H1 (cell line): ENCODE measurements at regions not wholly inside any gene's neighbourhood (a gene's known extent, or its start where the extent isn't known, plus 50 kb on each side); places are given as distances from the start of the nearest gene placed in this dataset.

Experiments used
- CTCF ChIA-PET: fragments of 300-600 bp; sonication (Branson Sonifier 250); formaldehyde crosslinking; loops from one replicate; lab custom pipeline; 2021; ENCODE audit not compliant: partially characterized antibody; lab: Charles Lee
- POLR2A ChIA-PET: fragments of 300-600 bp; sonication (Branson Sonifier 250); formaldehyde crosslinking; loops from one replicate; lab custom pipeline; 2021; ENCODE audit warnings: inconsistent platforms; ENCODE audit not compliant: partially characterized antibody; lab: Charles Lee
- DNase-seq, 2 experiments: peaks; one replicate each; pipeline versions ENCODE4 v3.0.0 to v3.0.0-alpha.2; 2010 to 2022; ENCODE audit warnings: low spot score in 2 of 2, low read depth in 1 of 2, mixed read lengths in 1 of 2
- FAIRE-seq: peaks from 2 replicates; lab custom pipeline; 2011; peaks lifted over from hg19 to GRCh38; lab: Jason Lieb, UNC
- H2AFZ ChIP-seq: 2 replicates; pipeline ENCODE4 v1.8.1; 2012; ENCODE audit warnings: low read length, inconsistent platforms
- H2AK5ac ChIP-seq: 2 replicates; pipeline ENCODE4 v1.6.1; 2013; ENCODE audit warnings: low read depth, low read length
- H2BK120ac ChIP-seq: replicated peaks from 2 replicates; pipeline ENCODE3; 2013; ENCODE audit warnings: low read depth, low read length, inconsistent platforms
- H2BK12ac ChIP-seq: 2 replicates; pipeline ENCODE4 v1.6.1; 2013; ENCODE audit warnings: low read depth, low read length
- H2BK15ac ChIP-seq: 2 replicates; pipeline ENCODE4 v1.6.1; 2013; ENCODE audit warnings: low read length
- H2BK20ac ChIP-seq: 2 replicates; pipeline ENCODE4 v1.6.1; 2013; ENCODE audit warnings: low read length
- H2BK5ac ChIP-seq: 2 replicates; pipeline ENCODE4 v1.6.1; 2013; ENCODE audit warnings: low read depth, low read length
- H3K14ac ChIP-seq: 2 replicates; pipeline ENCODE4 v1.6.1; 2013; ENCODE audit warnings: inconsistent platforms; ENCODE audit not compliant: insufficient read length
- H3K18ac ChIP-seq: 2 replicates; pipeline ENCODE4 v1.6.1; 2013; ENCODE audit warnings: low read length; ENCODE audit errors: extremely low read depth
- H3K23ac ChIP-seq: 2 replicates; pipeline ENCODE4 v1.6.1; 2013; ENCODE audit warnings: inconsistent platforms; ENCODE audit not compliant: insufficient read length
- H3K23me2 ChIP-seq: 2 replicates; pipeline ENCODE4 v1.6.1; 2013; ENCODE audit warnings: low read depth, low read length
- H3K27ac ChIP-seq: 2 replicates; pipeline ENCODE4 v1.6.1; 2011; ENCODE audit warnings: low read depth, low read length, inconsistent platforms
- H3K27me3 ChIP-seq, 4 experiments: replicated peaks in 1 of 4; 1 replicate in 1 of 4; 2 replicates in 3 of 4; pipeline versions ENCODE4 v1.6.1 to v1.8.1; 2011 to 2013; ENCODE audit warnings: low read length in 3 of 4, mild to moderate bottlenecking in 3 of 4, inconsistent platforms in 2 of 4, mixed read lengths in 2 of 4, moderate library complexity in 1 of 4; ENCODE audit not compliant: control insufficient read depth in 3 of 4, insufficient read depth in 3 of 4; ENCODE audit errors: extremely low read depth in 1 of 4
- H3K36me3 ChIP-seq, 4 experiments: 2 replicates each; pipeline versions ENCODE4 v1.6.1 to v1.8.1; 2011 to 2013; ENCODE audit warnings: mild to moderate bottlenecking in 4 of 4, low read length in 3 of 4, moderate library complexity in 2 of 4, control low read depth in 1 of 4, inconsistent platforms in 1 of 4; ENCODE audit not compliant: insufficient read depth in 4 of 4, control insufficient read depth in 2 of 4
- H3K4ac ChIP-seq: replicated peaks from 2 replicates; pipeline ENCODE3; 2013; ENCODE audit warnings: low read length, low read depth, mixed read lengths, inconsistent platforms; ENCODE audit not compliant: insufficient read length
- H3K4me1 ChIP-seq, 4 experiments: replicated peaks in 1 of 4; 1 replicate in 1 of 4; 2 replicates in 3 of 4; pipeline versions ENCODE4 v1.6.1 to v1.8.1; 2011 to 2013; ENCODE audit warnings: low read length in 3 of 4, inconsistent platforms in 2 of 4, mixed read lengths in 1 of 4; ENCODE audit not compliant: insufficient read depth in 4 of 4, control insufficient read depth in 3 of 4
- H3K4me2 ChIP-seq, 2 experiments: 2 replicates each; pipeline versions ENCODE4 v1.6.1 to v1.8.1; 2011 to 2013; ENCODE audit warnings: low read depth in 2 of 2, low read length in 2 of 2, control low read depth in 1 of 2, inconsistent platforms in 1 of 2, mild to moderate bottlenecking in 1 of 2; ENCODE audit not compliant: insufficient read depth in 1 of 2
- H3K4me3 ChIP-seq, 4 experiments: fragments of 200-600, 300-600 bp in 1 of 4; sonication (generic), shearing (Covaris generic), sonication (Bioruptor Twin) in 1 of 4; 2 replicates each; pipeline versions ENCODE4 v1.5.1 to v1.8.1; 2011 to 2016; ENCODE audit warnings: low read length in 4 of 4, low read depth in 3 of 4, control low read depth in 2 of 4, inconsistent platforms in 2 of 4, mild to moderate bottlenecking in 2 of 4, mixed read lengths in 1 of 4, moderate library complexity in 1 of 4; ENCODE audit not compliant: insufficient read depth in 2 of 4; ENCODE audit errors: extremely low read depth in 1 of 4
- H3K56ac ChIP-seq: replicated peaks from 2 replicates; pipeline ENCODE3; 2013; ENCODE audit warnings: low read depth, mild to moderate bottlenecking, mixed read lengths, low read length, inconsistent platforms; ENCODE audit not compliant: insufficient read length
- H3K79me1 ChIP-seq: 2 replicates; pipeline ENCODE4 v1.6.1; 2013; ENCODE audit warnings: low read depth, low read length, control low read depth
- H3K79me2 ChIP-seq, 2 experiments: 2 replicates each; pipeline versions ENCODE4 v1.6.1 to v1.8.1; 2012 to 2013; ENCODE audit warnings: low read length in 2 of 2, mild to moderate bottlenecking in 2 of 2, inconsistent platforms in 1 of 2; ENCODE audit not compliant: insufficient read depth in 2 of 2, control insufficient read depth in 1 of 2
- H3K9ac ChIP-seq, 4 experiments: replicated peaks in 1 of 4; 1 replicate in 1 of 4; 2 replicates in 3 of 4; pipeline versions ENCODE4 v1.6.1 to v1.8.1; 2011 to 2013; ENCODE audit warnings: low read depth in 3 of 4, low read length in 3 of 4, control low read depth in 2 of 4, mild to moderate bottlenecking in 2 of 4, moderate library complexity in 2 of 4, inconsistent platforms in 1 of 4; ENCODE audit errors: extremely low read depth in 1 of 4
- H3K9me3 ChIP-seq, 2 experiments: 2 replicates each; pipeline versions ENCODE4 v1.6.1 to v1.8.1; 2012 to 2013; ENCODE audit warnings: mild to moderate bottlenecking in 2 of 2, moderate library complexity in 2 of 2, control low read depth in 1 of 2, inconsistent platforms in 1 of 2, low read depth in 1 of 2, low read length in 1 of 2, mixed read lengths in 1 of 2; ENCODE audit not compliant: insufficient read depth in 2 of 2
- H4K20me1 ChIP-seq, 2 experiments: replicated peaks in 1 of 2; 2 replicates each; pipeline versions ENCODE3 to v1.8.1; 2011 to 2013; ENCODE audit warnings: inconsistent platforms in 2 of 2, low read length in 2 of 2, mild to moderate bottlenecking in 1 of 2; ENCODE audit not compliant: insufficient read depth in 2 of 2, control insufficient read depth in 1 of 2
- H4K5ac ChIP-seq: 2 replicates; pipeline ENCODE4 v1.6.1; 2013; ENCODE audit warnings: low read length, low read depth, mixed read lengths, inconsistent platforms; ENCODE audit not compliant: insufficient read length
- H4K8ac ChIP-seq: 2 replicates; pipeline ENCODE4 v1.8.0; 2013; ENCODE audit warnings: mild to moderate bottlenecking, moderate library complexity, low read length, inconsistent platforms; ENCODE audit not compliant: insufficient read depth; ENCODE audit errors: extremely low read depth
- H4K91ac ChIP-seq: replicated peaks from 2 replicates; pipeline ENCODE3; 2013; ENCODE audit warnings: low read length, mixed read lengths, inconsistent platforms; ENCODE audit not compliant: insufficient read length
- CHD1 ChIP-seq: IDR thresholded peaks from 2 replicates; pipeline ENCODE4 v1.6.1; 2012; ENCODE audit warnings: low read depth, low read length, improper control_type of control experiment
- CTBP2 ChIP-seq: IDR thresholded peaks from 2 replicates; pipeline ENCODE4 v1.7.0; 2011; ENCODE audit warnings: borderline replicate concordance, mild to moderate bottlenecking, moderate library complexity, mixed read lengths, low read length; ENCODE audit not compliant: insufficient read depth, insufficient read length
- WGBS, 2 experiments: shearing (Covaris generic) in 1 of 2; methylation state at CpG; one replicate each; pipeline versions ENCODE4 v1.1.6 to v1.1.7; 2013 to 2015; ENCODE audit warnings: low lambda C conversion rate in 2 of 2, mixed read lengths in 2 of 2, inconsistent platforms in 1 of 2, low coverage in 1 of 2, missing lambda C conversion rate in 1 of 2; ENCODE audit not compliant: insufficient replicate concordance in 2 of 2, insufficient coverage in 1 of 2, insufficient read length in 1 of 2; ENCODE audit errors: extremely low coverage in 1 of 2, missing lambda C conversion rate in 1 of 2; 5-methylcytosine and 5-hydroxymethylcytosine counted together

GRCh38 chr18:22542406-22542835, 124.7 kb upstream of the CTAGE1 start:
- no peak overlapping the region for H3K27ac ChIP-seq

More at GRCh38 chr18:22542406-22542835, 124.7 kb upstream of the CTAGE1 start:
- Histone ChIP-seq H2AFZ (no peak overlapping the region), H3K27me3 (no peaks in the 10 kb centered on the region), H4K8ac (no peak overlapping the region), H2BK12ac (no peak overlapping the region), H2BK20ac (no peak overlapping the region), H2AK5ac (no peak overlapping the region), H3K23ac (no peak overlapping the region), H4K5ac (no peak overlapping the region), H3K18ac (no peak overlapping the region), H2BK15ac (no peak overlapping the region), H3K36me3 (no peaks in the 10 kb centered on the region), H3K79me1 (no peaks in the 10 kb centered on the region), H3K9me3 (no peaks in the 10 kb centered on the region), H2BK120ac (no peak overlapping the region), H2BK5ac (no peak overlapping the region), H4K20me1 (no peaks in the 10 kb centered on the region), H3K23me2 (no peaks in the 10 kb centered on the region), H3K4me1 (no peaks in the 10 kb centered on the region), H3K14ac (no peak overlapping the region), H3K9ac (no peak overlapping the region), H3K4ac (no peak overlapping the region), H3K79me2 (no peaks in the 10 kb centered on the region), H3K4me2 (no peak overlapping the region), H4K91ac (no peak overlapping the region), H3K56ac (no peak overlapping the region), H3K4me3 (no peak overlapping the region)
- TF ChIP-seq CHD1 (no peak), CTBP2 (no peak)
- ChIA-PET CTCF (no interaction called here), POLR2A (no interaction called here)
- DNase-seq, result no peak
- WGBS, 2 experiments, result 88% methylated on average over 4 of the region's 4 CpGs; no CpG with 5 or more reads in 1 of the 2 experiments
- FAIRE-seq, result no peak
